HepG2 (cell line): ENCODE measurements at regions not wholly inside any gene's neighbourhood (a gene's known extent, or its start where the extent isn't known, plus 50 kb on each side); places are given as distances from the start of the nearest gene placed in this dataset.

Source experiments
- ATAC-seq: fragments of 200-7000 bp; cut with Tn5 transposase; 3 replicates; pipeline ENCODE4 v1.9.1; 2020; ENCODE audit warnings: mild to moderate bottlenecking, moderate library complexity
- BruUV-seq: library from RNA; stranded (reverse); fragments of 400-500 nt; replicated peaks from 2 replicates; lab custom pipeline; 2021; lab: Mats Ljungman, UMichigan
- CTCF ChIA-PET: fragments of 300-600 bp; formaldehyde crosslinking; extraction: SDS; loops from one replicate; lab custom pipeline; 2021; ENCODE audit warnings: low total read pairs, inconsistent platforms, low intra/inter-chr PET ratio; lab: Yijun Ruan, JAX
- POLR2A ChIA-PET: fragments of 350-600 bp; sonication (Branson Sonifier 250); formaldehyde crosslinking; loops from one replicate; lab custom pipeline; 2020; ENCODE audit warnings: antibody characterized with exemption, inconsistent platforms; lab: Yijun Ruan, JAX
- DNase-seq: peaks from one replicate; pipeline ENCODE4 v3.0.0-alpha.2; 2015; ENCODE audit warnings: low spot score
- FAIRE-seq: peaks from 3 replicates; lab custom pipeline; 2011; peaks lifted over from hg19 to GRCh38; lab: Jason Lieb, UNC
- H2AFZ ChIP-seq: one replicate; pipeline ENCODE4 v1.6.1; 2011; ENCODE audit warnings: low read length, inconsistent platforms
- H3K27ac ChIP-seq: fragments of 300-600 bp; 3 replicates; pipeline ENCODE4 v1.8.0; 2011; ENCODE audit warnings: mixed run types, mild to moderate bottlenecking, mixed read lengths, low read length, inconsistent platforms; ENCODE audit not compliant: insufficient read depth; ENCODE audit errors: extremely low read length
- H3K27me3 ChIP-seq, 2 experiments: fragments of 200-600 bp in 1 of 2; 2 replicates in 1 of 2; 3 replicates in 1 of 2; pipeline versions ENCODE4 v1.6.0 to v1.8.0; 2011; ENCODE audit warnings: low read length in 2 of 2, mild to moderate bottlenecking in 2 of 2, moderate library complexity in 2 of 2, inconsistent platforms in 1 of 2; ENCODE audit not compliant: insufficient read depth in 2 of 2, control insufficient read depth in 1 of 2
- H3K36me3 ChIP-seq, 2 experiments: fragments of 200-600 bp in 1 of 2; replicated peaks in 1 of 2; 2 replicates in 1 of 2; 3 replicates in 1 of 2; pipeline versions ENCODE4 v1.5.1 to v1.8.0; 2011; ENCODE audit warnings: low read length in 2 of 2, inconsistent platforms in 1 of 2; ENCODE audit not compliant: insufficient read depth in 2 of 2, control insufficient read depth in 1 of 2
- H3K4me1 ChIP-seq: 2 replicates; pipeline ENCODE4 v1.5.1; 2012; ENCODE audit warnings: low read length, inconsistent platforms; ENCODE audit not compliant: insufficient read depth
- H3K4me2 ChIP-seq: 2 replicates; pipeline ENCODE4 v1.6.0; 2011; ENCODE audit warnings: low read depth, low read length, inconsistent platforms
- H3K4me3 ChIP-seq, 3 experiments: fragments of 200-600 bp in 1 of 3; sonication (generic), shearing (Covaris generic) in 1 of 3; replicated peaks in 1 of 3; 2 replicates each; pipeline ENCODE4 v1.5.1; 2011 to 2016; ENCODE audit warnings: low read length in 3 of 3, inconsistent platforms in 2 of 3, low read depth in 2 of 3, mild to moderate bottlenecking in 2 of 3, control low read depth in 1 of 3, mixed read lengths in 1 of 3; ENCODE audit not compliant: insufficient read depth in 1 of 3
- H3K79me2 ChIP-seq: one replicate; pipeline ENCODE4 v1.6.1; 2011; ENCODE audit warnings: low read length, inconsistent platforms; ENCODE audit not compliant: insufficient read depth
- H3K9ac ChIP-seq: 2 replicates; pipeline ENCODE4 v1.6.0; 2011; ENCODE audit warnings: mild to moderate bottlenecking, low read depth, low read length, inconsistent platforms; ENCODE audit not compliant: insufficient read depth
- H3K9me3 ChIP-seq: 2 replicates; pipeline ENCODE4 v1.5.1; 2012; ENCODE audit warnings: mild to moderate bottlenecking, low read length
- H4K20me1 ChIP-seq: 2 replicates; pipeline ENCODE4 v1.6.0; 2011; ENCODE audit warnings: inconsistent platforms, mild to moderate bottlenecking, low read length, moderate library complexity; ENCODE audit not compliant: insufficient read depth
- WGBS: methylation state at CpG from one replicate; pipeline ENCODE4 v1.1.6; 2017; ENCODE audit warnings: low lambda C conversion rate; 5-methylcytosine and 5-hydroxymethylcytosine counted together
- in situ Hi-C: cut with HindIII; loops from 2 replicates; pipeline ENCODE4 v1.10.0; 2017; ENCODE audit warnings: low pct_unique_long_range_greater_than_20kb; ENCODE audit not compliant: extremely low pct_ligation_motif_present
- intact Hi-C: fragments of 100-400 bp; cut with micrococcal nuclease; formaldehyde crosslinking; loops from one replicate; pipeline ENCODE4 v1.10.0; 2022; ENCODE audit not compliant: unreplicated experiment
- small RNA-seq, 3 experiments: library from RNA; depleted of rRNA; stranded (forward); fragments of <200 nt; gene quantifications; one replicate each; pipeline ENCODE3, GENCODE V24; 2012; ENCODE audit warnings: low read depth in 2 of 3, low replicate concordance in 1 of 3; ENCODE audit not compliant: insufficient read length in 3 of 3, insufficient read depth in 2 of 3
- TF ChIP-seq, protein P1 (sequence below): sonication (generic); formaldehyde crosslinking; IDR thresholded peaks from 2 replicates; pipeline ENCODE4 v1.5.0; 2020; ENCODE audit warnings: mild to moderate bottlenecking, missing genetic modification reagents, moderate library complexity
- TF ChIP-seq, protein P2 (sequence below): IDR thresholded peaks from 2 replicates; pipeline ENCODE4 v1.6.1; 2018; ENCODE audit warnings: missing genetic modification reagents, mild to moderate bottlenecking, missing compliant biosample characterization

DNA sequence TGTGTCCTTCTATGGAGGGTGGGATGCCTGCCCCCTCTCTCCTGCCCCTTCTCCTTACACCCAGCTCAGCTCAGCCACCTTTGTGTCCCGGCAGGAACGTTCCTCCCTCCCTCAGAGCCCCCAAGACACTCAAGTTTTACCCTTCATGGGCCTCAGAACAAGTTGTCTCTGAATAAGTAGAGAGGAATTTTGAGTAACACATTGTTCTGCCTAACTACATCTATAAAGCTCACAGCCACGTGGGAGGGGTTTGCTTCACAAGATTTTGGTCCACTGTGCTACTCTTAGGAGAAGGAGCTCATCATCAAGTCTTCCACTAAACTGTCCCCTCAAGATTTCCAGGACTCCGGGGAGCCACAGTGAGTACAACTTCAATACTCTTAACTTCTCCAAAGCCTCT is 51.6 kb upstream of the ZNF32 start:
- H3K27me3 ChIP-seq: peaks cover 3 to 9% of the 10 kb centered on the region in 2 experiments; a peak in 3 of 5 replicates
- H3K9me3 ChIP-seq: no peaks in the 10 kb centered on the region
- TF ChIP-seq, protein P1, sequence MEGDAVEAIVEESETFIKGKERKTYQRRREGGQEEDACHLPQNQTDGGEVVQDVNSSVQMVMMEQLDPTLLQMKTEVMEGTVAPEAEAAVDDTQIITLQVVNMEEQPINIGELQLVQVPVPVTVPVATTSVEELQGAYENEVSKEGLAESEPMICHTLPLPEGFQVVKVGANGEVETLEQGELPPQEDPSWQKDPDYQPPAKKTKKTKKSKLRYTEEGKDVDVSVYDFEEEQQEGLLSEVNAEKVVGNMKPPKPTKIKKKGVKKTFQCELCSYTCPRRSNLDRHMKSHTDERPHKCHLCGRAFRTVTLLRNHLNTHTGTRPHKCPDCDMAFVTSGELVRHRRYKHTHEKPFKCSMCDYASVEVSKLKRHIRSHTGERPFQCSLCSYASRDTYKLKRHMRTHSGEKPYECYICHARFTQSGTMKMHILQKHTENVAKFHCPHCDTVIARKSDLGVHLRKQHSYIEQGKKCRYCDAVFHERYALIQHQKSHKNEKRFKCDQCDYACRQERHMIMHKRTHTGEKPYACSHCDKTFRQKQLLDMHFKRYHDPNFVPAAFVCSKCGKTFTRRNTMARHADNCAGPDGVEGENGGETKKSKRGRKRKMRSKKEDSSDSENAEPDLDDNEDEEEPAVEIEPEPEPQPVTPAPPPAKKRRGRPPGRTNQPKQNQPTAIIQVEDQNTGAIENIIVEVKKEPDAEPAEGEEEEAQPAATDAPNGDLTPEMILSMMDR: no peak
- H3K4me3 ChIP-seq: no peak overlapping the region
- ChIA-PET POLR2A (no interaction called here), CTCF (no interaction called here)
- no peak overlapping the region for H3K27ac ChIP-seq
- intact Hi-C loops: no loop called here
- H3K4me1 ChIP-seq: no peaks in the 10 kb centered on the region
- no peak overlapping the region for H3K4me2 ChIP-seq
- in situ Hi-C loops: no loop called here
- no peak overlapping the region for H3K9ac ChIP-seq
- DNase-seq (no peak), FAIRE-seq (no peak), ATAC-seq (no peak)
- 1% methylated on average over 4 of the region's 4 CpGs for WGBS
- no peaks in the 10 kb centered on the region for H3K36me3 ChIP-seq
- no TSS peak for BruUV-seq
- H4K20me1 ChIP-seq: no peaks in the 10 kb centered on the region
- no peaks in the 10 kb centered on the region for H3K79me2 ChIP-seq
- no peak overlapping the region for H2AFZ ChIP-seq

DNA sequence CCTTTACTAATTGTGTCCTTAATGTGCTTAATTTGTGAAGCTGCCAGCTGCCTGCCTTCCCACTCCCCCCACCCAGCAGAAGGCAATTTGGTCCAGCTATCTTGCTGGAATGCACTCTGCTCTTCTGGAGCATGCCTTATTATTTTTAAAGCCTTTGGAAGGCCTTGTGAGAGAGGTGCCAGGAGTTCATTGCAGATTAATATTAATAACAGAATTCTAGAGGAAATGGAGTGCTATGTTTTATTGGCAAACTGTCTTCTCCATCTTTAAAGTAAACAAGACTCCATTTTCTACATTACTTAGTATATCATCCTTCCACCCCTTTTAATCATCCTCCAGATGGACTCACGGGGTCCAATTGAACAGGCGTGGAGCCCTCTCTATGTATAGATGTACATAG is 50.8 kb upstream of the ZNF32 start:
- no peak for FAIRE-seq
- no peaks in the 10 kb centered on the region for H3K79me2 ChIP-seq
- H4K20me1 ChIP-seq: no peaks in the 10 kb centered on the region
- H3K9me3 ChIP-seq: no peaks in the 10 kb centered on the region
- TF ChIP-seq, protein P2, sequence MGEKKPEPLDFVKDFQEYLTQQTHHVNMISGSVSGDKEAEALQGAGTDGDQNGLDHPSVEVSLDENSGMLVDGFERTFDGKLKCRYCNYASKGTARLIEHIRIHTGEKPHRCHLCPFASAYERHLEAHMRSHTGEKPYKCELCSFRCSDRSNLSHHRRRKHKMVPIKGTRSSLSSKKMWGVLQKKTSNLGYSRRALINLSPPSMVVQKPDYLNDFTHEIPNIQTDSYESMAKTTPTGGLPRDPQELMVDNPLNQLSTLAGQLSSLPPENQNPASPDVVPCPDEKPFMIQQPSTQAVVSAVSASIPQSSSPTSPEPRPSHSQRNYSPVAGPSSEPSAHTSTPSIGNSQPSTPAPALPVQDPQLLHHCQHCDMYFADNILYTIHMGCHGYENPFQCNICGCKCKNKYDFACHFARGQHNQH (CRISPR knock-in tag): no peak
- TF ChIP-seq, all 625 proteins: peak for 0
- ChIA-PET POLR2A (no interaction called here), CTCF (no interaction called here)
- in situ Hi-C loops (no loop called here), intact Hi-C loops (loop anchor here (10.0 kb wide), 1 partner anchor 85 kb away; no protein-coding TSS in a partner anchor)
- Histone ChIP-seq H2AFZ (no peak overlapping the region), H3K36me3 (no peaks in the 10 kb centered on the region), H3K9ac (no peak overlapping the region), H3K4me2 (no peak overlapping the region), H3K4me3 (no peak overlapping the region), H3K27me3 (peaks cover 3 to 7% of the 10 kb centered on the region in 2 experiments; a peak in 3 of 5 replicates), H3K4me1 (no peaks in the 10 kb centered on the region), H3K27ac (no peak overlapping the region)
- BruUV-seq: no TSS peak
- DNase-seq: no peak
- WGBS: 0% methylated on average over 2 of the region's 2 CpGs
- ATAC-seq: no peak

Small RNA genes lying in the stretch of these regions (small RNA-seq; reads per million reads assigned to genes)
- gene UQCRHP3: 0 reads per million in 3 experiments
